A549 (cell line): ENCODE measurements at regions not wholly inside any gene's neighbourhood (a gene's known extent, or its start where the extent isn't known, plus 50 kb on each side); places are given as distances from the start of the nearest gene placed in this dataset.

Experiments used
- ATAC-seq, 2 experiments: fragments of 200-7000 bp in 1 of 2; fragments of >200 bp in 1 of 2; cut with Nextera tagmentation in 1 of 2; cut with Tn5 transposase in 1 of 2; 3 replicates each; pipeline versions ENCODE4 v1.8.0 to v1.9.1; 2018 to 2020; ENCODE audit warnings: mild to moderate bottlenecking in 1 of 2, moderate library complexity in 1 of 2
- CTCF ChIA-PET: fragments of 300-600 bp; sonication (Branson Sonifier 250); formaldehyde crosslinking; extraction: SDS; loops from one replicate; lab custom pipeline; 2021; ENCODE audit warnings: antibody characterized with exemption, inconsistent platforms; lab: Yijun Ruan, JAX
- POLR2A ChIA-PET: fragments of 350-600 bp; formaldehyde crosslinking; extraction: SDS; loops from one replicate; lab custom pipeline; 2021; ENCODE audit warnings: antibody characterized with exemption, inconsistent platforms; lab: Yijun Ruan, JAX
- DNase-seq, 2 experiments: peaks; one replicate each; pipeline versions ENCODE4 v3.0.0 to v3.0.0-alpha.2; 2011 to 2016; ENCODE audit warnings: low read depth in 1 of 2, low spot score in 1 of 2
- FAIRE-seq: peaks from 2 replicates; lab custom pipeline; 2011; peaks lifted over from hg19 to GRCh38; lab: Jason Lieb, UNC
- H3K27ac ChIP-seq, 2 experiments: fragments of >200 bp; sonication (Bioruptor Twin); formaldehyde crosslinking; 3 replicates each; pipeline ENCODE4 v1.5.1; 2016 to 2017
- H3K4me1 ChIP-seq: fragments of >200 bp; sonication (Bioruptor Twin); formaldehyde crosslinking; 3 replicates; pipeline ENCODE4 v1.6.1; 2016
- H3K4me2 ChIP-seq: fragments of >200 bp; sonication (Bioruptor Twin); formaldehyde crosslinking; 3 replicates; pipeline ENCODE4 v1.6.1; 2016
- H3K4me3 ChIP-seq: fragments of >200 bp; sonication (Bioruptor Twin); formaldehyde crosslinking; 3 replicates; pipeline ENCODE4 v1.5.1; 2016
- H3K9me3 ChIP-seq: fragments of >200 bp; sonication (Bioruptor Twin); formaldehyde crosslinking; 3 replicates; pipeline ENCODE4 v1.6.1; 2016
- BHLHE40 ChIP-seq: IDR thresholded peaks from 2 replicates; pipeline ENCODE4 v1.6.1; 2012; ENCODE audit warnings: low read depth, low read length, inconsistent platforms
- CBX2 ChIP-seq: fragments of 200-600 bp; sonication (generic); IDR thresholded peaks from 2 replicates; pipeline ENCODE4 v1.6.1; 2016; ENCODE audit warnings: low read depth, mild to moderate bottlenecking, borderline replicate concordance
- CBX8 ChIP-seq: fragments of 200-600 bp; sonication (generic); IDR thresholded peaks from 2 replicates; pipeline ENCODE4 v1.6.1; 2016
- CHD4 ChIP-seq: fragments of 200-600 bp; sonication (generic); IDR thresholded peaks from 2 replicates; pipeline ENCODE4 v1.6.1; 2016; ENCODE audit warnings: antibody characterized with exemption, mild to moderate bottlenecking, borderline replicate concordance
- E2F6 ChIP-seq: IDR thresholded peaks from 2 replicates; pipeline ENCODE4 v1.6.1; 2012; ENCODE audit warnings: low read depth, borderline replicate concordance
- EHF ChIP-seq: fragments of 250-450 bp; sonication (Bioruptor Pico); IDR thresholded peaks from 2 replicates; pipeline ENCODE4 v1.5.0; 2020; ENCODE audit warnings: mild to moderate bottlenecking
- ELK1 ChIP-seq: fragments of 150-350 bp; IDR thresholded peaks from 2 replicates; pipeline ENCODE4 v1.6.1; 2014; ENCODE audit warnings: low read depth, mild to moderate bottlenecking, low read length
- ESRRA ChIP-seq: fragments of 150-350 bp; IDR thresholded peaks from 2 replicates; pipeline ENCODE4 v1.6.1; 2014; ENCODE audit warnings: mild to moderate bottlenecking, low read length, borderline replicate concordance
- FOSB ChIP-seq: fragments of 250-450 bp; sonication (Bioruptor Pico); IDR thresholded peaks from 2 replicates; pipeline ENCODE4 v1.5.0; 2020; ENCODE audit warnings: mild to moderate bottlenecking, moderate library complexity
- FOSL2 ChIP-seq, 2 experiments: fragments of 450-650 bp in 1 of 2; fragments of >200 bp in 1 of 2; sonication (Bioruptor Twin) in 1 of 2; formaldehyde crosslinking; IDR thresholded peaks; 2 replicates each; pipeline versions ENCODE4 v1.5.0 to v1.6.1; 2016 to 2020; ENCODE audit warnings: mild to moderate bottlenecking in 1 of 2, moderate library complexity in 1 of 2
- HDAC2 ChIP-seq: fragments of 200-600 bp; sonication (generic); IDR thresholded peaks from 2 replicates; pipeline ENCODE4 v1.6.1; 2016
- HES2 ChIP-seq: fragments of >200 bp; sonication (Bioruptor Twin); formaldehyde crosslinking; IDR thresholded peaks from 2 replicates; pipeline ENCODE4 v1.6.1; 2016
- HEYL ChIP-seq: fragments of 250-450 bp; sonication (Bioruptor Pico); IDR thresholded peaks from 2 replicates; pipeline ENCODE4 v1.8.0; 2021; ENCODE audit warnings: mild to moderate bottlenecking, moderate library complexity
- KDM1A ChIP-seq: fragments of 200-600 bp; sonication (generic); IDR thresholded peaks from 2 replicates; pipeline ENCODE4 v1.6.1; 2016; ENCODE audit warnings: low read depth, mild to moderate bottlenecking
- MAFK ChIP-seq: fragments of 450-650 bp; IDR thresholded peaks from 2 replicates; pipeline ENCODE4 v1.6.1; 2014; ENCODE audit not compliant: partially characterized antibody
- MAZ ChIP-seq: fragments of 150-350 bp; IDR thresholded peaks from 2 replicates; pipeline ENCODE4 v1.6.1; 2014; ENCODE audit warnings: antibody characterized with exemption, low read depth, low read length, borderline replicate concordance
- PBX3 ChIP-seq: IDR thresholded peaks from 2 replicates; pipeline ENCODE4 v1.6.1; 2012
- POLR2A ChIP-seq: IDR thresholded peaks from 2 replicates; pipeline ENCODE4 v1.6.1; 2012; ENCODE audit warnings: mild to moderate bottlenecking, low read length
- RARB ChIP-seq: fragments of 250-450 bp; sonication (Bioruptor Pico); IDR thresholded peaks from 2 replicates; pipeline ENCODE4 v1.8.0; 2021; ENCODE audit warnings: mild to moderate bottlenecking, moderate library complexity
- SMC3 ChIP-seq: fragments of >200 bp; sonication (Bioruptor Twin); formaldehyde crosslinking; IDR thresholded peaks from 3 replicates; pipeline ENCODE4 v1.6.1; 2018; ENCODE audit warnings: inconsistent platforms
- USF2 ChIP-seq: fragments of 450-650 bp; IDR thresholded peaks from 2 replicates; pipeline ENCODE4 v1.6.1; 2014; ENCODE audit warnings: antibody characterized with exemption
- ZC3H11A ChIP-seq: fragments of 450-650 bp; IDR thresholded peaks from 2 replicates; pipeline ENCODE4 v1.6.1; 2014; ENCODE audit warnings: antibody characterized with exemption, mild to moderate bottlenecking
- ZNF302 ChIP-seq: fragments of 250-450 bp; sonication (Bioruptor Pico); IDR thresholded peaks from 2 replicates; pipeline ENCODE4 v1.9.0; 2021; ENCODE audit warnings: inconsistent platforms, mild to moderate bottlenecking, moderate library complexity
- WGBS: methylation state at CpG from one replicate; pipeline ENCODE4 v1.1.6; 2017; ENCODE audit errors: missing lambda C conversion rate; 5-methylcytosine and 5-hydroxymethylcytosine counted together

- Histone ChIP-seq H3K27ac (peak overlapping the region in 1 of 2 experiments; percentile 18; a peak in 1 of 6 replicates), H3K4me2 (peak overlapping the region; percentile 47), H3K4me3 (no peak overlapping the region), H3K4me1 (peaks cover 26% of the 10 kb centered on the region), H3K9me3 (peaks cover 4% of the 10 kb centered on the region; the same call in 1 of the 3 replicates)
- ATAC-seq = no peak; a peak in 1 of 6 replicates
- ChIA-PET CTCF (no interaction called here), POLR2A (interaction anchor here (1.0 kb wide), 1 partner anchor 105 kb away, joined by 3 read pairs; no protein-coding TSS in a partner anchor)
- 85% methylated on average over 2 of the region's 2 CpGs for WGBS
- TF ChIP-seq ZNF302 (CRISPR knock-in tag) (no peak), RARB (CRISPR knock-in tag) (no peak), MAZ (no peak), CBX2 (no peak), USF2 (no peak)
- no peak for FAIRE-seq
- no peak for DNase-seq
Observed at GRCh38 chr1:192914696-192915095, 105.9 kb downstream of the RGS2 start.

GRCh38 chr1:192916021-192916420 lies 107.2 kb downstream of the RGS2 start:
- no peak for DNase-seq
- Histone ChIP-seq H3K4me3 (no peak overlapping the region), H3K4me2 (no peak overlapping the region), H3K4me1 (peaks cover 26% of the 10 kb centered on the region), H3K27ac (no peak overlapping the region), H3K9me3 (peaks cover 4% of the 10 kb centered on the region; the same call in 1 of the 3 replicates)
- no peak for FAIRE-seq
- POLR2A ChIA-PET = no interaction called here
- WGBS = 89% methylated on average over 1 of the region's 1 CpG
- CTCF ChIA-PET = interaction anchor here (1.1 kb wide), 1 partner anchor 103 kb away, joined by 3 read pairs; no protein-coding TSS in a partner anchor
- TF ChIP-seq MAFK = no peak
- TF ChIP-seq KDM1A = no peak
- TF ChIP-seq BHLHE40 = no peak
- TF ChIP-seq FOSL2 (IDR thresholded peaks at IDR 0.05) = no peak
- no peak for TF ChIP-seq FOSL2 (CRISPR knock-in tag; IDR thresholded peaks at IDR 0.05)
- no peak for TF ChIP-seq EHF (CRISPR knock-in tag)
- no peak for TF ChIP-seq RARB (CRISPR knock-in tag)
- TF ChIP-seq HES2 = no peak
- no peak for ATAC-seq

- CTCF ChIA-PET = no interaction called here
- Histone ChIP-seq H3K4me1 (peaks cover 24% of the 10 kb centered on the region), H3K27ac (no peak overlapping the region; a peak in 1 of 6 replicates), H3K4me2 (no peak overlapping the region), H3K4me3 (no peak overlapping the region), H3K9me3 (no peaks in the 10 kb centered on the region)
- FAIRE-seq (peak; percentile 78), ATAC-seq (no peak), DNase-seq (no peak)
- TF ChIP-seq FOSB (no peak), E2F6 (no peak), SMC3 (no peak), CHD4 (no peak), POLR2A (no peak), HDAC2 (no peak), ZC3H11A (no peak), PBX3 (no peak), HEYL (no peak), ELK1 (no peak), ESRRA (no peak), USF2 (no peak), CBX8 (no peak), FOSL2 (IDR thresholded peaks at IDR 0.05) (no peak), FOSL2 (CRISPR knock-in tag; IDR thresholded peaks at IDR 0.05) (no peak), BHLHE40 (no peak), RARB (CRISPR knock-in tag) (no peak)
- POLR2A ChIA-PET = no interaction called here
- 61% methylated on average over 1 of the region's 1 CpG for WGBS
Observed at GRCh38 chr1:192918259-192918658, 109.4 kb downstream of the RGS2 start.
